ENCODE measurements at regions not wholly inside any gene's neighbourhood (a gene's known extent, or its start where the extent isn't known, plus 50 kb on each side); places are given as distances from the start of the nearest gene placed in this dataset.

DNA sequence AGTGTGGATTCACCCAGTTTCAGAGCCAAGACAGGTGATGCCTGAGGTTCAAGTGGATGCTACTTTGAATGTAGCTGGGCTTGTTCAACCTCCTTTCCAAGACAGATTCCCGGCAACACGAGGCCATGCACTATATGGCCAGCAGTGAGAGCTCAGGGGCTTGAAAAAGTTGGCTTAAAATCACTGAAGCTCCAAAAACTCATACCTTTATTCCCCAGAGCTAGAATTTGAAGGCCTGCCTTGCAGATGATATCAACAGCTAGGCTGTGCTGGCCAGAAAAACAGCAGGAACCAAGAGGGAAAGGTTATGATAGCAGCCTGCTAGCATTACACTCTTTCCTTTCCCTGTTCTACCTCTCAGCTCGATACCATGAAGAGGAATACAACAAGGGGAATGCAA is 120.2 kb upstream of the DAB2 start:
- DNase-seq (ENCODE audit: low spot score) = no peak

DNA sequence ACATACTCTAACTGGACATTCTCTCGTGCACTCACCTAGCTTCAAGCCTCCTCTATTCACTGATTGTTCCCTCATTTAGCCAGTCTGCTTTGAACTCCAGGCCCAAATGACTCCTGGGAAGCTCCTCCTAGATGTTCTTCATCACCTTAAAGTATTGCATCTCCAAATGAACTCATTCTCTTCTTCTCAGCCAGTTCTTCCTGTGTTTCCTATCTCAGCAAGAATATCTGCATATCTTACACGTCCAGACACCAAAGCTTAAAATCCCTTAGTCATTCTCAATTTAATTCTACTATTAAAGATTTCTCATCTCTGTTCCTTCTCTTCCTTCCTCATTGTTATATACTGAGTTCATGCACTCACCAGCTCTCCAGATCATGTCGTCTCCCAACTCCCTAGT is 118.6 kb upstream of the DAB2 start:
- DNase-seq (ENCODE audit: low spot score) = no peak

DNA sequence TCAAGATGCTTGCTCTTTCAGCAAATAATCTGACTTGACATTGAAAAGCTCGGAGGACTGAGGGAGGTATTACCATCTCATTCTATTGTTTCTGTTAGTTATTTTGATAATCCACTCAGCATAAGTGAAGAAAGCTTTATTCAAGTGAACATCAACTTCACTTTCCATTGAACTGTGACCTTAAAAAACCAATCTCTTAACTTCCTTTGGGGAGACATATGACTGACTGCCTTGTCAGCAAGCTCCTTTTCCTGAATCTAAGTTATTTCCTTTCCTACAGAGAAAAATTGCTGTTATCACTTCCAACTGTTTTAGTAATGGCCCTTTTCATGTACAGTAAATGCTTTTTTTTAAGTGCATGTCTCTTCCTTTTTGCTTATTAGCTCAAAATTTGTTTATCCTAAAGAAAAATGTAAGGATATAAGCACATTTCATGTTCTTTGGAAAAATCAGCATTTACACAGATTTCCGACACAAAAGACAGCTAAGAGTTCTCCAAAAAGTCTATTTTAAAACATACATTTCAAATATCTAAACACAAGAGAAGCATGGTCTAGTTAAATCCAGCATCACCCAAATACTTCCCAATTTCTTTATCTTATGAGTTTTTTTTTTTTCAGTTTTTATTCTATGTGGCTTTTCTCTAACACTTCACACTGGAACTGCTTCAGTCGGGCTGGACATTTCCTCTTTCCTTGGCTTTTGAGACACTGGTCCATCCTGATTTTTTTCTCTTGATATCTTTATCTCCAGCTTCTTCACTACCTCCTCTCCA is 117.9 kb upstream of the DAB2 start:
- no peak for DNase-seq (ENCODE audit: low spot score)

DNA sequence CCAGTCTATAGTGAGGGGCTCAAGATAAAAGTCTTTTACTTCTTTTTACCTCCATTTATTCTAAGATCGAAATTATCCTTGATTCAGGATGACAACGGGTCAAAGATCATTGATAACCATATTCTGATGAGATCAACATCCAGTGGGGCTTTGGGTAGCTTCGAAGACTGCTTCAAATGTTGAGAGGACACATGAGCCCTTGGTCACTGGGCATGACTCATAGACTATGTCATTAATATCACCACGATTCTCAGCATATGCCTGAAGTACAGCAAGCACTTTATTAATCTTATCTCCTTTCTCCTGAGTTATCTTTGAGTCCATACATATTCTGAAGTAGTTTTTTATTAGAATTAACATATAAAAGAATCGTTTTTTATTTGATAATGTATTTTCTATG is 117.1 kb upstream of the DAB2 start:
- no peak for DNase-seq (ENCODE audit: low spot score)

DNA sequence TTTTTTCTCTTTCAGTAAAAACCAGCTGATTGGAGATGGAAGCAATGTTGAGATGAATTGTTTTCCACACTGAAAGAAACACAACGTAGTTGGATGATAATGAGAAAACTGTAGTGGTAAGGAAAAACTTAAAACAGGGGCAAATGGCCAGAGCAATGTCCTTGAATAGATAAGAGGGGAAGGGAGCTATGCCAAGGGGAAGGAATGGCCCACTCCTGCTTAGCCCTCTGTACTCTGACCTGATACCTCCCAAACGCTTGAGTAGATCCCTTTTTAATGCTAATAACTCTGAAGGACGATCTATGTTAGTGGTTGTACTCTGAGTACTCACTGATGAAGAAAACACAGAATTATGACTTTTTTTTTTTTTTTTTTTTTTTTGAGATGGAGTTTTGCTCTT is 114.7 kb upstream of the DAB2 start:
- no peak for DNase-seq (ENCODE audit: low spot score)

DNA sequence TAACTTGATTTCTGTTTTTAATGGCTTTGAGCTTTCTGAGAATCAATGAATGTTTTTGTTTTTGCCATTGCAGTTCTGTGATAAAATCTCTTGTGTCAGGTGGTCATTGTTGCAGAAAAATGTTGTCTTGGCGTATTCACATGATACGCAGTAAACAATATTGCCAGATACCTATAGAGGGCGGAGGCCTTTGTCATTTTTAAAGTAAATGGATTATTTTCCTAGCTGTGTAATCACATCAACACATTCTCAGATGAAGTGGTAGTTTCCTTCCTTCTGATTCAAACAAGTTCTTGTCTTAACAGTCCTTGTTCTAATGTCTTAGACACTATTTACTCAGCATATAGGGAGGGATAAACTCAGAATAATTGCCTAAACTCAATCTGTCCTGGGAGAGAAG is 109.9 kb upstream of the DAB2 start:
- no peak for DNase-seq (ENCODE audit: low spot score)

DNA sequence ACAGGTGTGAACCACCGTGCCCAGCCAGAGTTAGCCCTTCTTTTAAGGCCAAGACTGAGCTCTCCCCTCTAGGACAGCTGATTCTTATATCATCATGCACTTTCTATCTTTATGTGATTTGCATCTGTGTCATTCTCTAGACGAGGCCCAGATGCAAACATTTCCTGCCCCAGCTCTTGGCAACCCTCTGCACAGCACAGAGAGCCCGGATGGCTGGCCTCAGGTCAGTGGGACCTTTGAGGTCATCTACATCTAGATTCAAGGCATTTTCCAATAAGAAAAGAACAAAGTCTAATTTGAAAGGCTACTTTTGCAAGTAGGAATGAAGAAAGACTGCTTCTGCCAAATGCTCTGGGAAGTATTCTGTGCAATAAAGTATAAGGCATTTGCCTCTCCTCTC is 109.0 kb upstream of the DAB2 start:
- DNase-seq (ENCODE audit: low spot score) = no peak

DNA sequence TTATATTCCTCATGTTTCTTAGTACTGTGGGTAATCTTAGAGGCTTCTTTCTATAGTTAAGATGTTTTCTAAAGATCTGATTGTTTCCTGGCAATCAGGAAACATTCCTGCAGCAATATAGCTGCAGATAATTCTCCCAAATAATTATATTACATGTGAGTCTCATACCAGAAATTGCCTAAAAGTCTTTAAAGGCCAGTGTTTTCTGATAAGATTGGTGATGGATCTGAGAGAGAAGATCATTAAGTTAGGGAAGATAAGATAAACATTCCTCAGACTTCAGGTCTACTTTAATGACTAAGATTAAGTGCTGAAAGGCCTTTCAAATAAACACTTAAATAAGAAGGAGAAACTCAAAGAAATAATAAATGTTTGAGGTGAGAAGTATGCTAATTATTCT is 107.7 kb upstream of the DAB2 start:
- no peak for DNase-seq (ENCODE audit: low spot score)

DNA sequence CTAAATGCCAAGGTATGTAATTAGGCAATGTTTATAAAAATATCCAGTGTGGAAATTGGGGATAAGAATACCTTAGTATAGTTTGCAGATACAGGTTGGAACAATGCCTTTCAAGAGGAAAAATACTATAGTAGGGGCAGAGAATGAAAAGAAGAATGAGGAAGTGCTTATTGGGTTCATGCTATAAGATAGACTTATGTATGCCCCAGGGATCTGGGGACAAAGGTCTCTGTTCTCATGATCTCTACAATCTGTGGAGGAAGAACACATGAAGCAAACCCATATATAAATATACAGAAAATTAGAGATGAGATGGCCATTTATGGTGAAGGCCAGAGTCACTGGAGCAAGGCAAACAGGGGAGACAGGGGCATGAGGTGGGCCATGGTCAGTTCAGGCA is 106.5 kb upstream of the DAB2 start:
- DNase-seq (ENCODE audit: low spot score) = no peak

DNA sequence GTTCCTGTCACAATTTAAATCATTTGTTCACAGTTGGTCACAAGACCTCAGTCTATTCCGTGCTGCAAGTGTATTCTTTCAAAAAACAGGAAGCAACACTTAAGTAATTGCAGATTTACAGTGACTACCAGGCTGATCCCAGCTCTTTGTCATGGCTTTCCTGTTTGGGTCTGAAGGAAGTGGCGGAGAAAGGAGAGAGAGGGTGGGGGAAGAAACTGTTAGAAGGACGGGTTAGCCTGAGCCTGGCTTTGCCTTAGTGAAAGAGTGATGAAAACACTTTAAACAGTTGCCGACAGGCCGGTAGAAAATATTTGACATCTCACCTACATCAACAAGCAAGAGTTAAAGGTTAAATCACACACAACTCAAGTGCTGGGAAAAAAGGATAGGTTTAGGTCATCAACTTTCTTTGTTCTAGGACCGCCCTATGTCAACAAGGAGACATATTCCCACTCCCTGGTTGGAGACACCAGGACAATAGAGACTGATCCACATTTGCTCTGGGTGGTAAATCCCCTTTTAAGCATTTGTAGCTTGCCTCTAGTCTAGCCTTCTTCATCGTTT is 102.2 kb upstream of the DAB2 start:
- DNase-seq (ENCODE audit: low spot score) = no peak

DNA sequence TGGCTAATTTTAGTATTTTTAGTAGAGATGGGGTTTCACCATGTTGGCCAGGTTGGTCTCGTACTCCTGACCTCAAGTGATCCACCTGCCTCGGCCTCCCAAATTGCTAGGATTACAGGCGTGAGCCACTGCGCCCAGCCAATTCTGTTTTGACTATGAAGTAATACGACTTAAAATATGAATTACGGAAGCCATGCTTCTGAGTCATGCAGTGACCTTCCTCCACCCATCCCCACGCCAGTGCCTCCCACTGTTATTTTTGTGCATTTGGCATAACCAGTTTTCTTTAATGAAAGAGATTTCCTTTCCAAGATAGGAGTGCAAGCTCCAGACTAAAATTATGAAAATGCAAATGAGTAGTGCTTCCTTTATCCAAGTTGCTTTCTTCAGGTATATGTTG is 101.0 kb upstream of the DAB2 start:
- DNase-seq (ENCODE audit: low spot score) = peak; percentile 29

DNA sequence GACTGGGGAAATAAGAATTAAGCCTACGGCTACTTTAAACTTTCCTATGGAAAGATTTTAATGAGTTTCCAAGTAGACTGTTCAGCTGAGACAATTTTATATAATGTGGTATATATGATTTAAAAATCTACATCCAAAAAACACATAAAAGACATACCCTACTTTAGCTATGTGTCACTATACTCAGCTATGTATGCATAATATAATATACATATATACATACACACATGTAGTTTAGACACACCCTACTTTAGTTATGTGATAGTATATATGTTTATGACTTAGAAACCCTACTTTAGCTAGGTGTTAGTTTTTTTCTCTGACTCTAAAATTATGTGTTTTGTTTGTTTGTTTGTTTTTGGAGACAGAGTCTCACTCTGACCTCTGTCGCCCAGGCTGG is 100.5 kb upstream of the DAB2 start:
- DNase-seq (ENCODE audit: low spot score) = no peak

DNA sequence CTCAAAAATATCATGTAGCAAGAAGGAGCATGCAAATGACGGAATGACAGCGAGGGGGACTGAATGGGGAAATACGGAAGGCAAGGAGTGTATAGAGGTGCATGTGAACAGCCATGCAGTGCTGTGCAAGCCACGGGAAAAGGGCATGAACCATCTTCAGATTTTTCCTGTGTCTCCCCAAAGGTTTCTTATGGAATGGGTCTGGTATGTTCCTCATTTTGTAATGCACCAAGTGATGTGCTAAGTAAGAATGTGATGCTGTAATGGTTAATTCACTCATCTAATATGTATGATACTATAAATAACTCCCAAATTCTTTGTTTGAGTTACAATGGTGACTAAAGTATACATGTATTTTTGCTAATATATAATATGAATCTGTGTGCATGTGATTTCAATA is 99.0 kb upstream of the DAB2 start:
- DNase-seq (ENCODE audit: low spot score) = peak; percentile 21

DNA sequence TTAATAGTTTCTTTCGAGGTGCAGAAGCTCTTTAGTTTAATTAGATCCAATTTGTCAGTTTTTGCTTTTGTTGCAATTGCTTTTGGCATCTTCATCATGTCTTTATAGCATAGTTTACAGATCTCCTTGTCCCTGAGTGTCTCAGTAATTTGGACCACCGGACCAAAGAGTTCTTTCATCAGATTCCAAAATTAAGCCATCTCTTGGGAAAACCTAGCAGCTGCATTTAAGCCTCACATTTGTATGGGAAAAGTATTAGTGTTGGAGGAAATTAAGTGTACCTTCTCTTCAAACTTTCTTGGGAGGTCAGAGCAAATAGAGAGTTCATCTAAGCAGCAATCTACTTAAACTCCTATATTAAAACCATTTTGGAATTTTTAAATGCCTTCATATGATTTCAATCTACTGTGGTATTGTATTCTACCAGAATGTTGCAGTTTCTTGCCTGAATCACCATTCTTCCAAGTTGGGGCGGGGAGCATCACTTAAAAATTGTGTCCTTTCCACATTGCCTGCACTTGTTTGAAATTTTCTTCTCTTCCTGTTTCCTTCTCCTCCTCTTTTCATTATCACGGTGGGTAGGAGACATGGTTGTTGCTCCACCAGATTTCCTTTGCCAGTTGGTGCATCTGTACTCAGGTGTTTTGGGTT is 97.3 kb upstream of the DAB2 start:
- DNase-seq (ENCODE audit: low spot score) = no peak

DNA sequence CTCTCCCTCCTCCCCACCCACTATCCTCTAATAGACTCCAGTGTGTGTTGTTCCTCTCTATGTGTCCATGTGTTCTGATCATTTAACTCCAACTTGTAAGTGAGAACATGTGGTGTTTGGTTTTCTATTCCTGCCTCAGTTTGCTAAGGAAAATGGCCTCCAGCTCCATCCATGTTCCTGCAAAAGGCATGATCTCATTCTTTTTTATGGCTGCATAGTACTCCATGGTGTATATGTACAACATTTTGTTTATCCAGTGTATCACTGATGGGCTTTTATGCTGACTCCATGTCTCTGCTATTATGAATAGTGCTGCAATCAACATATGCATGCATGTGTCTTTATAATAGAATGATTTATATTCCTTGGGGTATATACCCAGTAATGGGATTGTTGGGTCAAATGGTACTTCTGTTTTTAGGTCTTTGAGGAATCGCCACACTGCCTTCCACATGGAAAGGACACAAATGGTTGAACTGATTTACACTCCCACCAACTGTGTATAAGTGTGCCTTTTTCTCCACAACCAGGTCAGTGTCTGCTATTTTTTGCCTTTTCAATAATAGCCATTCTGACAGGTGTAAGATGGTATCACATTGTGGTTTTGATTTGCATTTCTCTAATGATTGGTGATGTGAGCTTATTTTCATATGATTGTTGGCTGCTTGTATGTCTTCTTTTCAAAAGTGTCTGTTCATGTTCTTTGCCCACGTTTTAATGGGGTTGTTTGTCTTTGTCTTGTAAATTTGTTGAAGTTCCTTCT is 96.5 kb upstream of the DAB2 start:
- DNase-seq (ENCODE audit: low spot score) = no peak

DNA sequence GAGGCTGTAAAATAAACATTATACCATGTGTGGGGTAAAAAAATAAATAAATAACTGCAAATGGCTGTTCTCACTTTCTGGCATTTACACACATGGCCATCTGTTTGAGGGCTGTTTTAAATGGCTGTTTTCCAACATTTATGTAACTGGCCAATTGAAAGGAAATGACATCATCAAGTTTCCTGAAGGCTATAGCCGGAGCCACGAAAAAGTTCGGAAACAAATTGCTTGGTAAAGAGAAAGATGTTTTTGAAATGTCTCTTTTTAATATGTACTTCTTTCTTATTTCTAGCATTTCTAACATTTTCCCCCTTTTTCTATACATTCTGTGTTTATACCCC is 95.4 kb upstream of the DAB2 start:
- DNase-seq (ENCODE audit: low spot score) = peak; percentile 29

DNA sequence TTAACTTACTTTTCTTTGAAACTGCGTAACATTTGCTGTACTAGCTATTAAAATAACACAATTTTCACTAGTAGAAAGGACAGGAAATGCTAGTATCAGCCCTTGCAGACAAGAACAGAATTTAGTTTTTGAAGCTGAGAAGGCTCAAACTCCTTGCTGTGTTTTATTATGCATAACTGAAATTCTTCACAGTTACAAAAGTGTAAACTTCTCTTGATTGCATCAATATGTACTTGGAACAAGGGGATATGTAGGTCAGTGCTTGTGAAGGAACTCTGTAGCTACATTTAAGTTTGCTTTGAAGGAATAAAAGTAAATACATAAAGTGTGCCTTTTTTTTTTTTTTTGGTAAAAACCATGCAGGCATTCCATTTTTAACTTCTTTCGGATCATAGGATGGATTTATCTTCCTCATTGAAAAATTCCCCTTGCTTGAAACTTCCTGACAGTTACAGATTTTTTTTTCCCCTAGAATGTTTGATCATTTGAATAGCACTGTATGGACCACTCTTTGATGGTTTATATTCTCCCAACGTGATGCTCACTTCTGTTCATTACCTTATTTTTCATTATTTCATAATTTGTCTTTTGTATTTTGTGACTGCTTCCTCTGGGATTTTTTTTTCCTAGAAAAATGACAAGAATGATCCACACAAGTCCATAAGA is 94.9 kb upstream of the DAB2 start:
- no peak for DNase-seq (ENCODE audit: low spot score)

DNA sequence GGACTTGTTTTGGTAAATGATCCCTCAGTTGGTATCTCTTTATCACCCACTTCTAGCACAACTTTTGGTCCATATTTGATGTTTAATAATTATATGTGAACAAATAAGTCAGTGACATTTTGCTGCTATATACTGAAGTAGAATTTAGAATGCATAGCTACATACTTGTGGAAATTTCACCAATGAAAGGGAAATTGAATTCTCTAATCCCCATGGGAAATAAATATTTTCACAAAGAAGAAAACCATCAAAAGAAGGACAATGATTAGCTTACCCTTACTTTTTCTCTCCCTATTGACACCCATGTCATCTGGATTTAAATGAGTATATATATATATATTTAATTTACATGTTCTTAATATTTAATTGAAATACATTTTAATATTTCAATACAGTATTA is 94.3 kb upstream of the DAB2 start:
- DNase-seq (ENCODE audit: low spot score) = no peak

DNA sequence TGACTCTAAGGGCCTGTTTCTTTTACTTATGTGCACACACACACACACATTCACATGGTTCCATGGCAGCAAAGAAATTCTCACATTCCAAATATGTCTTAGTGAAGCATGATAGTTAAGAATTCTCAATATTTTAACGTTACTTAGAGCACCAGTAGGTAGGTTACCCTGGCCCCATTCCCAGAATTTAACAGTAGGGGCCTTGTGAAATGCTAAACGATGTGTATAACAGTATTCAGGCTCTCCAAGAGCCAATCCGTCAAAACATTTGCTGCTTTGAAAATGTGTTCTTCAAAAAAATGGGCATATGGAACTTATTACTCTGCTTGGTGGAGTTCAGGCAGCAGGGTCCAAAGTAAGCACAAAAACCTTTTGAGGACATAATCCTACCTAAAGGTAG is 93.7 kb upstream of the DAB2 start:
- no peak for DNase-seq (ENCODE audit: low spot score)

DNA sequence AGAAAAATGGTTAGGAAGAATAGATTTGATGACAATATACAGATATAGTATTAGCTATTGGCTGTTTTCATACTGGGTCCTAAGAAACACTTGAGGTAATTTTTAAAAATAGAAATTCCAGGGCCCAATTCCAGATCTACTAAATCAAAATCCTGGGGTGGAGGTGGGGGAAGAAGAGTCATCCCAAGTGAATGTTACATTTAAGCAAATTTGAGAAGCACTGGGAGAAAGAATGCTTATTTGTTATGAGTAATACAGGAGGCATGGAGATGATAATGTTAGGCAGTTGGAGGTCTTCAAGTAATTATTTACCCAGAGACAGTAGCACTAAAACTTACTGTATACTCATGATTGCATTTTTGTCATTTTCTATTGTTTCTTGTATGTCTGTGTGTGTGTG is 93.0 kb upstream of the DAB2 start:
- DNase-seq (ENCODE audit: low spot score) = peak; percentile 46

DNA sequence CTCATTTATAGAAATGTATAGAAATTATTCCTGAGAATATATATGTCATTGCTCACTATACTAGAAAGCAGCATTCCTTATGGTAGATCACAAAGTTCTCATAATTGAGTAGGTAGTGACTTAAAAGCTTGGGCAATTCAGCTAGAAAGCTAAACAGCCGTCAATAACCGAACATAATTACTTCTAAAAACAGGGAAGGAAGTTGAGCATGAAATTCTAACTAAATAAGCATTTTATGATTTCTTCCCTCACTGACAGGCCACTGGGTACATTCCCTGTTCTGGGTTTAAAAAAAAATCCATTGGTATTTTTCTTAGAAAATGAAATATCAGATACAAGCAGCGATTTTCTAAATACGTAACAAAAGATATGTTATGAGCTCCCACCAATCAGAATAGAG is 91.1 kb upstream of the DAB2 start:
- no peak for DNase-seq (ENCODE audit: low spot score)

DNA sequence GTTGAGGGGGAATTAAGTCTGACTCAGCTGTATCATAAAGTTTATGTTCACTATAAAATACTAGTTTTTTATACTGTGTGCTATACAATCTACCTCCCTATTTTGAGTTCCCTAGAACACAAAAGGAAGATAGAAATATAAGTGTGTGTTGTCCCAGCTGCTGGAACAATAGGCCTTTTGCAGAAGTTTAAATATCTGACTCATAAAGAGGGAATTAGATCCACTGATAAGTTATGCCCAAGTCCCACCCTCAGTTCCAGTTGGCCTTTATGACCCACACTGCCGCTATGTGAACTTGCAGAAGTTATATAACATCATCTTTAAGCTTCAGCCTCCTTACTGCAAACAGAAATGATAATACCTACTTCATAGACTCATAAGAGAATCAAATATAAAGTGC is 88.5 kb upstream of the DAB2 start:
- DNase-seq (ENCODE audit: low spot score) = no peak

DNA sequence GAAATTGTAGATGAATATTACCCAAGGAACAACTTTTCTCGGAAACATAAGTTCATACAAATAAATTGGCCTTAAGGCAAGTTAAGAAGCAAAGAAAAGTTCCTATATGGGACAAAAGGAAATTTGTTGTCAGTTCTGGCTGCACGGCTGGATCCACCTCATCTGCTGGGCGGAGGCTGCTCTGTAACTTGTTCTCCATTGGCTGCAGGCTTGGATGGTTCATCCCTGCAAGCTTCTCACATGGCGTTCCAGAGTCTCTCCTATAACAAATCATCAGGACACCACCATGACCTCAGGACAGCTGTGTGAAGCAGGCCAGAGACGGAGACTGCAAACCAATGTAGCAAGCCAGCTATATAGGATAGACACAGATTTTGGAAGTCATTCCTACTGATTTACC is 81.4 kb upstream of the DAB2 start:
- no peak for DNase-seq (ENCODE audit: low spot score)
